ENCODE measurements at regions not wholly inside any gene's neighbourhood (a gene's known extent, or its start where the extent isn't known, plus 50 kb on each side); places are given as distances from the start of the nearest gene placed in this dataset.

GRCh38 chr9:135280666-135281065, 193.2 kb downstream of the OLFM1 start:
- TF ChIP-seq, protein P1, sequence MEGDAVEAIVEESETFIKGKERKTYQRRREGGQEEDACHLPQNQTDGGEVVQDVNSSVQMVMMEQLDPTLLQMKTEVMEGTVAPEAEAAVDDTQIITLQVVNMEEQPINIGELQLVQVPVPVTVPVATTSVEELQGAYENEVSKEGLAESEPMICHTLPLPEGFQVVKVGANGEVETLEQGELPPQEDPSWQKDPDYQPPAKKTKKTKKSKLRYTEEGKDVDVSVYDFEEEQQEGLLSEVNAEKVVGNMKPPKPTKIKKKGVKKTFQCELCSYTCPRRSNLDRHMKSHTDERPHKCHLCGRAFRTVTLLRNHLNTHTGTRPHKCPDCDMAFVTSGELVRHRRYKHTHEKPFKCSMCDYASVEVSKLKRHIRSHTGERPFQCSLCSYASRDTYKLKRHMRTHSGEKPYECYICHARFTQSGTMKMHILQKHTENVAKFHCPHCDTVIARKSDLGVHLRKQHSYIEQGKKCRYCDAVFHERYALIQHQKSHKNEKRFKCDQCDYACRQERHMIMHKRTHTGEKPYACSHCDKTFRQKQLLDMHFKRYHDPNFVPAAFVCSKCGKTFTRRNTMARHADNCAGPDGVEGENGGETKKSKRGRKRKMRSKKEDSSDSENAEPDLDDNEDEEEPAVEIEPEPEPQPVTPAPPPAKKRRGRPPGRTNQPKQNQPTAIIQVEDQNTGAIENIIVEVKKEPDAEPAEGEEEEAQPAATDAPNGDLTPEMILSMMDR (IDR thresholded peaks at IDR 0.05) = no peak

DNA sequence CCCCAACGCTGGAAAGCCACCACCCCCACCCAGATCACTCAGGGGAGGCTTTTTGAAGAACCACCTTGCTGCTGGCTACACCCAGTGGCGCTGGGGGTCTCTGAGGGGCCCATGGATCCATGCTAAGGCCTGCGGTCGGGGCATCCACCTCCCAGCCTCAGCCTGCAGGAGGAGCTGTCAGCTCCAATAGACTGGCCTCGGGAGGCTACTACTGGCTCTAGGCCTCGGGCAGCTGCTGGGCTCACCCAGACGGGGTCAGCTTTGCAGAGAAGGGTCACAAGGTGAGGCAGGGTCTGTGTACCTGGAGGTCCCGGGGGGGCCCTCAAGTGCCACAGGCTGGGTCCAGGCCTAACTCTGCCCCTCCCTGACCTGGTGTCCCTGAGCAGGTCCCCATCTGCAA, 193.7 kb downstream of the OLFM1 start:
- TF ChIP-seq, protein P1 (IDR thresholded peaks at IDR 0.05) = no peak

DNA sequence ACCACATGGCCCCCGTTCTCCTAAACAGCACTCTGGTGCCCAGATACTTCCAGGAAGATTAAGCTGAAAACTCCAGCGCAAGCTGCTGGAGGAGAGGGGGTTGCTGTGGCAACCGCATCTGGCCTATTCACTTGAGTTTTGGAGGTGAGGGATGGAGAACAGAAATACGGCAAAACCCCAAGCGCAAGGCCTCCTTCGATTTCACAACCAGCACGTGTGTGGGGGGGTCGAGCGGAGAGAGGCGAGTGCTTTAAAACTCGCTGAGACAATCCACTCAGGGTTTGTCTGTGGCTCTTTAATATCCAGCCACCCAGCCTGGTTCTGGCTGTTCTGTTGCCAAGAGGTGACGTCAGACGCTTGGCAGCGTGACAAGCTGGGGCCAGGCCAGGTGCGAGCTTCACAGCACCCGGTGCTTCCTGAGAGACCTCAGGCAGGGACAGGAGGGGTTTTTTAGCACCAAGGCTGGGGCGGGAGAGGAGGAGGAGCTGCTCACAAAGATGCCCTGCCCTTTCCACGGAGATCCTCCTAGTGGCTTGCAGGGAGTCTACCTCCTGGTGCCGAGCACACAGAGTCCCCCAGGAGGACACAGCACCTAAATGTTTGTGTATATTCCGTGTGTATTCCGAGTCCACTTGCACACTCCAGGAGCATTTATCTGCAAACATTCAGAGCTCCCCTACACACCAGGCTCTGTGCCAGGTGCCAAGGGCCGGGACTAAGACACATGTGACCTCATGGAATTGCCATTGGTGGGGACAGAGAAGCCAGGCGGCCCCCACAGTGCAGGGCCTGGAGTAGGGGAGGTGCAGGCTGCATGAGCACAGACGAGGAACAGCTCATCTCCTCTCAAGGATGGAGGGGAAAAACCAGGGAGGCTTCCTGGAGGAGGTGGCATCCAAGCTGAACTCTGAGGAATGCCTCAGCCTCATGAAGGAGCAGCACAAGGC, 194.6 kb downstream of the OLFM1 start:
- TF ChIP-seq, protein P1 (IDR thresholded peaks at IDR 0.05) = no peak

GRCh38 chr9:135282808-135283207, 195.3 kb downstream of the OLFM1 start:
- TF ChIP-seq, protein P1 (IDR thresholded peaks at IDR 0.05) = no peak

GRCh38 chr9:135283671-135284070, 195.9 kb upstream of the PPP1R26 start:
- TF ChIP-seq, protein P1 (IDR thresholded peaks at IDR 0.05) = no peak

DNA sequence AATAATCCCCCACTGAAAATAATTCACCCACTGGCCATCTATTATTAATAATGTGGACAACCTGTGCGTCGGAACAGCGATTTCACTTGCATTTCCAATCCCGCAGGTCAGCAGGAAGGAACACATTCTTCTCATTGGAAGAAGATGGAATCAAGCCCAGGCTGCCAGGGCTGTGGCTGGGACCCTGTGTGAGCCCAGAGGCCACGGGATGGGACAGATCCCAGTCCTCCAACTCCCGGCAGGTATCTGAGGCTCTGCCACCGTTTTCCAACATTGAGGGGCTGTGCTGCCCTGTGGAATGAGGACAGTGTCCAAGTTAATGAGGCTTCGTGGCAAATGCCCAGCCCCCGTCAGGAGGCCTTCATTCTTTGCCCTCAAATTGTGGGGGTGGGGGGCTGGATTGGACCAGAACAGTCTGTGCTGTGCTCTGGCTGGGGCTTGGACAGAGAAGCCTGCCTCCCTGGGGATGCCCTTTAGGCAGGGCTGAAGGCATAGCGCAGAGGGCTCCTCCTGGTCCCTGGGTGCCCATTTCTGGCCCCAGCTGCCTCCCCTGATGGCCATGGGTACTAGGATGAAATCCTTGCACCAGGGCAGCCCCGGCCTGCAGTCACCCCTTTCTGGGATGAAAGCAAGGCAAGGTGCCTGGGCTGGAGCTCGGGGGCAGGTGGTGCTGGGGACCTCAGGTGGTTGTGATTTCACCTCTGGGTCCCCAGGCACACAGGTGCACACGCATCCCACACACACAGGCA, 195.0 kb upstream of the PPP1R26 start:
- TF ChIP-seq, protein P1 (IDR thresholded peaks at IDR 0.05) = no peak

- TF ChIP-seq, protein P1 (IDR thresholded peaks at IDR 0.05) = no peak
Measured at GRCh38 chr9:135286961-135287360, 192.6 kb upstream of the PPP1R26 start.

Measured in LNCAP (cell line).